ENCODE measurements at regions not wholly inside any gene's neighbourhood (a gene's known extent, or its start where the extent isn't known, plus 50 kb on each side); places are given as distances from the start of the nearest gene placed in this dataset.
"Not testable (repeated sequence)": the region's sequence is repeated elsewhere in the genome, so short reads cannot be mapped to it uniquely, and the experiment has no call there.

DNA sequence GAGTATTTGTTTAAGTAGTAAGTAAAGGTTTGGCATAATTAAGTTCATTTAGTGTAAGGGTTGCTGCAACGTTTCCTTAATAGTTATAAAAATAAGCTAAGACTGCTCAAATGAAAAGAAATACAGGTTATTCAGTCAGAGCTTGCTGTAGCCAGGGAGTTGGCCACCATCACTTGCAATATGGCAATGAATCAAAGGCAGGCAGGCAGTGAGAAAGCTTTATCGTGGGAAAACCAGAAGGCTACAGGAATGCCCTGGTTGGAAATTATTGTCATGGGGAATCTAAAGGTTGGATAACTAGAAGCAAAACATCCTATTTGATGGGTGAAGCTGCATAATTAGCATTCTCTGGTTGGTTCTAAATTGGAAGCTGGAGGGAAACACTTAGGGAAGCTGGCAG is 1286.4 kb upstream of the CDH18 start:
- DNase-seq = not testable (repeated sequence)

DNA sequence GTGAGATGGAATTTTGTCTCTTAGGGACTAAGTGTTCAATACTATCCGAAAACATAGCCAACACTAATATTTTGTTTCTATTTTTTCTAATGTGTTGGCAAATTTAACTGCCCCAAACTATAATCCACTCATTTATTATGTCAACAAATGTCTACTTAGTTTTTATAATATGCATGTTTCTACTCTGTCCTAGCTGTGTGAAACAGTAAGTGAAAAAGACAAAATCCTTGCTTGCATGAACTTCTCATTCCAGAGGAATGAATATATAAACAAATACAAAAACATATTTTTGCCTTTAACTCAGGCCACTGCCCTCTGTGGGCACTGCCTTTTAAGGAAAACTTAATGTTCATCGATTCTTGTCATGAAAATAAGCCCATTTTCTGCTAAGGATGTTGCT is 1275.4 kb upstream of the CDH18 start:
- no peak for DNase-seq

DNA sequence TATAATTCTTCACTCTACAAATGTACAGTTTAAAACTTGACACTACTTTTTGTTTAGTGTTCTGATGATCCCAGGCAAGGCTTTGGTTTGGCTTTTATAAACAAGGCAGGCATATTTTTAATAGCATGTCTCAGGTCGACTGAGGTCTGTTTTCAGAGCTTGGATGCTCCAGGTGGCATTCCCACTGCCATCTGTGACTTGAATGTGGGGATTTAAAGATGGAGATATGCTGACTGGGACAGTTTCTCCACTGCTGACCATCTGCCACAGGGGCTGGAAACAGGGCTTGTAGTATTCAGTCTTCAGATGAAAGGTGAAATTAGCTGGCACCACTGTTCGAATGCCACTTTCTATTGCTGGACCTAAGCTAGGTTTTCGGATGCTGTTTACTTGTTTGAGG is 1266.2 kb upstream of the CDH18 start:
- DNase-seq = no peak

DNA sequence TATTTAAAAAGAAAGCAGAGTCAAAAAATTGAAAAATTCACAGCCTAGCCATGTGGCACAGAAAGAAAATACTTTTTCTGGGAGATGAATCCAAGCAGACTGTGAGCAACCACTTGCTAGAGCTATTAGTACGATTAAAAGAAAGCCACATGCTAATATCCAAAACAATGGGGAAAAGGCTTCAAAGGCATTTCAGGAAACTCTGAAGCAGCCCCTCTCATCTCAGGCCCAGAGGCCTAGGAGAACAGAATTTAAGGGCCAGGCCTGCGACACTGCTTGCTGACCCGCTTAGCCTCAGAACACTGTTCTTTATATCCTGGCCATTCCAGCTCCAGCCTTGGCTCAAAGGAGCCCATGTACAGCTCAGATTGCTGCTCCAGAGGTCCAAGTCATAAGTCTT is 1257.0 kb upstream of the CDH18 start:
- no peak for DNase-seq

DNA sequence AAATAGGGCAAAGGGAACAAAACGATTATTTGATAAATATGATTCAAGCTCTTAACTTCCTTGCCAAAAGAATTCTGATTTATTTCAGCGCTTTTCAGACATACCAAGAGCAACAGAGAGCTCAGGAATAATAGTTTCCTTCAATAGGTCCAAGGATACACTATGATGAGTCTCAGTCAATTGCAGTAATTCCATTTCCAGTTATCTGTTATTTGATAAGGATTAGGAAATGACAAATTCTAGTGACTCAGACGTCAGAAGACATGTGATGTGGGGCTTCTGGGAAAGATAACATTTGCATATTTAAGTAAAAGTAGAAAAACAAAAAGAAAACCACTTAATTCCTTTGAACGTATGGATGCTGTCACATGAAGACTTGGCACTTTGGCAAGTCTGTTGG is 1250.8 kb upstream of the CDH18 start:
- DNase-seq = no peak

DNA sequence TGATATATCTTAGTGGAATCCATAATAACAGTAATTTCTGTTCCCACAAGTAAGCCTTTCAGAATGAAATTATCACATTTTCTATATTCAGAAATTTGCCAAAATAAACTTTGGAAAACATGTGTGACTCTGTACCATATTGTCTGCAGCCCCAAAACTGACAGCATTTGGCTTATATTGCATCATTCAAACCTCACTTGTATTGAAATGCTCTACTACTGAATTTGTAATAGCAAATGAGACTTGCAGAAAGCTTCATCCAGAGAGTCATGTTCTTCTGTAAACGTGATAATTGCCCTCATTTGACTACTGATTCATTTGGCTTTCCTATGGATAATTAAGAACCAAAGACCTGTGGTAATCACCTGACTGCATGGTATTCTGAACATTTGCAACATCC is 1249.5 kb upstream of the CDH18 start:
- no peak for DNase-seq

DNA sequence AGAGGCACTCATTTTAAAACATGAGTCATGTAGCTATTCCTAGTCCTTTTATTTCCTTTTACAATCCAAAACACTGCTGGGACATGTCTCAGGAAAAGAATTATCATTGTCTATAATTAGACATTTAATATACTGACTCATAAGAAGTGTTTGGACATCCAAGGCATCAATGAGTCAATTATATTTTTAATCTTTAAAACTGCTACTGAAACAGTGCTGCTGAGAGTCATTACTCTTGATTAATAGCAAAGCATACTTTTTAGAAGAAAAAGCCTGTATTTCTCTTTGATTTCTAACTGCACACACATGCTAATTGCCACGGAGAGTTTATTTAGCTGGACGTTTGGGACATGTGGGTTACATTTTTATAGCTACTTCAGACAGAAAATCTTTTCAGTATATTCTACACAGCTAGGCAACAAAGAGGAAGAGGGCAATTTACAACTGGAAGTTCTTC is 1249.0 kb upstream of the CDH18 start:
- DNase-seq = no peak

DNA sequence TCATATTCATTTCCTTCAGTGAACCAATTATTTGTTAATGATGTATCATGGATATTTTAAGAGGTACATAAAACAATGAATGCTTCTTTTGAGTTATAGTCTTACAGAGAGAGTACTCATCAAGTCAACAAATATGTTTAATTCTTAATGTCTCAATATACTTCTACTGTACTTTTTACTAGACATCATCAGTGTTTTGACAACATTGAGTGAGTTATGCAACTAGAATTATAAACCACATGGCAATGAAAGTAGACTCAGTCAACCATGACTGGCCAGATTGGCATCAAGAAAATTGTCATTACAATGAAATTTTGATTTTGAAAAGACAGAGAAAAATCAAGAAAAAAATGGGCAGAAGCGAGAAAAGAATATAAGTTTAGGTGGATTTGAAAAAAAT is 1248.1 kb upstream of the CDH18 start:
- DNase-seq = no peak

DNA sequence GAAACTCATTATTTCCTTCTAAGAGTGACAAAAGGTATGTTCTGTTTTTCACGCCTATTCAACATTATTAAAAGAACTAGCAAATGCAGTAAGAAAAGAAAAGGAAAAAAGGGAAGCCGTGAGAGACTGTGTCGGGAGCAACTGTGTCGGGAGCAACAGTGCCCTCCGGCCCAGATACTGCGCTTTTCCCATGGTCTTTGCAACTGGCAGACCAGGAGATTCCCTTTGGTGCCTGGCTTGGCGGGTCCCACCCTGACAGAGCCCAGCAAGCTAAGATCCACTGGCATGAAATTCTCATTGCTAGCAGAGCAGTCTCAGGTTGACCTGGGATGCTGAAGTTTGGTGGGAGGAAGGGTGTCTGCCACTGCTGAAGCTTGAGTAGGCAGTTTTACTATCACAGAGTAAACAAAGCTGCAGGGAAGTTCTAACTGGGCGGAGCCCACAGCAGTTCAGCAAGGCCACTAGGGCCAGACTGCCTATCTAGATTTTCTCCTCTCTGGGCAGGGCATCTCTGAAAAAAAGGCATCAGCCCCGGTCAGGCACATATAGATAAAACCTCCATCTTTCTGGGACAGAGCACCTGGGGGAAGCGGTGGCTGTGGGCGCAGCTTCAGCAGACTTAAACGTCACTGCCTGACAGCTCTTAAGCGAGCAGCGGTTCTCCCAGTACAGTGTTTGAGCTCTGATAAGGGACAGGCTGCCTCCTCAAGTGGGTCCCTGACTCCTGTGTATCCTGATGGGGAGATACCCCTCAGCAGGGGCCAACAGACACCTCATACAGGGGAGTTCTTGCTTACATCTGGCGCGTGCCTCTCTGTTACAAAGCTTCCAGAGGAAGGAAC is 1237.4 kb upstream of the CDH18 start:
- no peak for DNase-seq

DNA sequence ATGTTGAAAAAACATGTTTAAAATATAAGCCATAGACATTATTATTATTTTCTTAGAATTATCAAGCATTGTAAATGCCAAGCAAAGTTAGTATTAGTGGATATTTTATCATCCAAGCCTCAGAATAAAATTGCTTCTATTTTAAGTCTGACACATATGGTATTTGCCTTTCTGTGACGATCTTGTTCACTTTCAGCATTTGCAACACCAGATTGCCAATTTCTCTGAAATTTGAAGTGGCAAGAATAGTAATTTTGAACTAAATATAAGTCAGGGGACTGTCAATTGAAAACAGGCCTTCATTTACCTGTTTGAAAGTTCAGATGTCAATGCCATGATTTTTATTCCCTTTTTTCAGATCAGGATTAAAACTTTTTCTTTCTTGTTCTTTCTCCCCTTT is 1233.6 kb upstream of the CDH18 start:
- no peak for DNase-seq

DNA sequence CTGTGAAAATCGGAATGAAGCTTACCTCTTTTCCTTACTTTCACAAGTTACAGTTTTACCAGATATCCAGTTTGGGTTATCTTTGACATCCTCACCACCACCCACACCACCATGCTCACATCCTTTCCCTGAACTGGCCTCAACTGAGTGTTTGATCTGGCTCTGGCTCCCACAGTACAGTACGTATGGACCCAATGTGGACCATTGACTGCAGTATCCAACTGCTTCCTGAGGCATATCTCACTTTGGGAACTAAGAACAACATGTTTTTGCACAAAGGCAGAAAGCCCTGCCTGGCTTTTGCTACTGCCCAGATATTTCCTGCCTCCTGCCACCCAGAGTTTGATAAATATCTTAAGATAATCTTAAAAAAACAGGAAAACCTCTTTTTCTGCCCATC is 1232.0 kb upstream of the CDH18 start:
- no peak for DNase-seq

DNA sequence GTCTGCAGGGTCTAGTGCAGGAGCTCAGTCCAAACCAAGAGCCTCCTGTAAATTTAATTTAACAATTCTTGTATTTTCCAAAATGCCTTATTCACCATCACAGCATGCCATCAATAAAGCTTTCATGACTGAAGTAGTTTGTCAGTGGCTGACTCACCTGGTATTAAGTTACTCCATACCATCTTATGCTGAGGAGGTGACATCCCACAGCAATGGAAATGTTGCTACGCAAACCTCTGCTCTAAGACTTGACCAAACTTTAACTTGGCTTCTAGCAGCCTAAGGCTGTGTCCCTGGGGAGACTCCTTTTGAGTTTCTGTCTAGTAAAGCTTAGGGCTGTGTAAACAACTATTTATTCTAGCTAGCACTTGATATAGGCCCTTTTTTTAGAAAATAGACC is 1231.3 kb upstream of the CDH18 start:
- no peak for DNase-seq

DNA sequence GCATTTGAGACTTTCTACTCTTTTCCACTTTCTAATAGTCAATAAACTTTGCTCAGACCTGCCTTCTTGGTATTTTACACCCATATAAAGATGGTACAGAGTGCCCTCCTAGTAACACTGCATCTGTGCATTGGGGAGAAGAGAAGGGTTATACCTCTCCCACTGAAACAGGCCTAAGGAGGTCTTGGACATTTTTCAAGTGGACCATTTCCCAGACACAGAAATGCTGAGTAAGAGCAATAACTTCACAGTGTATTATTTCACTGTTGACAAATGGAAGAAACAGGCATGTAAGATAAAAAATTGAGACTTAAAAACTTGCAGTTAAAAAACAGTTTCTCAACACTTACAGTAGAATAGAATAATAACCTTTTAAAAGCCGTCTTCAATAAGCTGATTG is 1224.0 kb upstream of the CDH18 start:
- DNase-seq = no peak

DNA sequence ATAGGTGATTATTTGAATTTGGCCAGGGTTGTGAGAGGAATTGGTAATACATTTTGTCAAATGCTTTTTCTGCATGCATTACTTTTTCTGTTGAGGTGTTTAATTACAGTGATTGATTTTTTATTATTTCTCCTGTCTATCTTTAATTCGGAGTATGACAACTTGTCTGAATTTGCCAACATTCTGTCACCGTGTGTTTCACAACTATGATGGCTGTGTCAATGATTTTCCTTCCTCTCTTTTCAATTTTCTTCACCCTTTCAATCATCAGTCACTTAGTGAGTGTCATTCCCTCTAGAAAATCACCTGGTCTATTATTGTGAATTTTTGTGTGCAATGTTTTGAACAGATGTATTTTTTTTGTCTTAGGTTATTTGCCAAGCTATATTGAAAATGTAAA is 1221.4 kb upstream of the CDH18 start:
- no peak for DNase-seq

DNA sequence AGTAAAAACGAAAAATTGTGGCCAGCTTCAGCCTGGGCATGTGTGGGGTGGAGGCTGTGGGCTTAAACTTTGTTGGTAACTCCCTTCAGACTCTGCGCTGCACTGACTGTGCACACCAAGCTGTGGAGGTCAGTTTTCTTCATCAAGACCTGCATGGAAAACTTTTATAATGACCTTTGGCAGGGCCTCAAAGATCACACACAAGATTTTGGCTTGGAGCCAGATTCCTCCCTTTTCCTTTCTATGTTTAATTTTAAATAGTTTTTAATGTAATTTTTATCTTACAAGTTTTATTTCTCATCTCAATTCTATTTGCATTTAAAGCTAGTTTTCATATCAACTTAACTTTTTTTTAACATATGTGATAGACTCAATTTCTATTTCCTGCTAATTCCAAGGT is 1211.1 kb upstream of the CDH18 start:
- DNase-seq = no peak

DNA sequence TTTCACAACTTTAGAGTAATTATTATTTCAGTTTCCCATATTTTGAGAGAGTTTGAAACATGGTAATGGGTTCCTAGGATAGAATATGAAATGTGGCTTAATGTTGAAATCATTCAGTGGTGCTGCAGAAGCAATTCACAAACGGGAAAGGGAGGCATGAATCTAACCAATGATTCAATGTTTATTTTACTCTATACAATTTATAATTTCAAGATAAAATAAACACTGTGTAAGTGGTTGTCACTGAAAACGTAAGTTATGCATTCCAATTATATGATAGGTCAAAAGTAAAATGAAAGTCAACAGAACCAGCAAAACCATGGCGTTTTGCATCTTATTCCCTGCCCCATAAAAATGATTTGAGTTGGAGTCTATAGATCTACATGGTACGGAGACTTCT is 1207.1 kb upstream of the CDH18 start:
- no peak for DNase-seq

DNA sequence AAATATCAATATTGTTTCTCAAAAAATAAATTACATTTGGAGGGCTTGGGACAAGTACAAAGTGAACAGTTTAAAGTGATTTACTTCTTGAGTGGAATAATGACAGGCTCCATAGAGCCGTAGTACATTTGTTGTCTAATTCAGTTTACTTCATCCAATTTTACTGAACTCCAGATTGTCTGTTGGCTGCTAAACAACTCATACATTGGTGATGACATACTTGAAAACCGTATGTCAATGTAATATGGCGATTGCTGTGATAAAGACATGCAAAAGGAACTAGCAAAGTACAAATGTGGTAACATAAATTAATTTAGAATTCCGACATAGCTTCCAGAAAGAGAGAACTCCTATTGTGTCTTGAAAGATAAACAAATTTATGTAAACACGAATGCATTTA is 1197.5 kb upstream of the CDH18 start:
- DNase-seq = no peak

DNA sequence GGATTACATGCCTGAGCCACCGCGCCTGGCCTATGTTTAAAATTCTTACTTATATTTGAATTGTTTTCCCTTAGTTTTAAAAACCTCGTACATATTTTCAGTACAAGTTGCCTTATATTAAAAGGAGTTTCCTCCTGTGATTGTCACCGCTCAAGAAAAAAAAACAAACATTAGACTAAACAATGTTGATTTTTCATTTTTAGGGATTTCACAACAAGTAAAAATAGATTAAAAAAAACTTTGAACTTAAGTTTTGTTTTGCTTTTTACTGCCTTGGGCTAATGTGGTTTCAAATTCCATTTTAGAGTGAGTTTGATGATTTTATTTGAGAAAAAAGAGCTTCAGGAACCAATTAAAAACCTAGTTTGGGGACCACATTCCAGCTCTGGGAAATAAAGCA is 1196.6 kb upstream of the CDH18 start:
- DNase-seq = no peak

DNA sequence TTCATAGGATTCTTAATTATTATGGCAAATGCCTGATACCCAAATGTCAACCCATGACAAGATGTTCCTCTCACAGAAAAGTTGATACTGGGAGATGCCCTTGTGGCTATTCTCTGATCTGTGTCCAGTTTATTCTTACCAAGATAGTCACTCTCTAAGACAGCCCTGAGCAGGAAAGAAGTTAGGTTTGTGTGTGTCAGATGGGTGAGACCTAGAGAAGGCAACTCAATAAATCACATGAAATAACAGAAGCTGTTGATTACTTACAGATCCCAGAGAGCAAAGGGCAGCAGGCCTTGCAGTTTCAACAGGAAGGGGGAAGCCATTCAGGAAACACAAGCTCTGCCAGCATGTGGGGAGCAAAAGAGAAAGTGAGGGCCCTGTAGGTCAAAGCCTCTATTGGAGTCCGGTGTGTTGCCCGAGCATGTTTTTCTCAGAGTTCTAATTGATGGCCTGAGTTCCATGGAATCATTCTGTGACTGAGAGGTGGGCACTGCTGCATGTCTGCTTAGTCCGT is 1193.7 kb upstream of the CDH18 start:
- no peak for DNase-seq

DNA sequence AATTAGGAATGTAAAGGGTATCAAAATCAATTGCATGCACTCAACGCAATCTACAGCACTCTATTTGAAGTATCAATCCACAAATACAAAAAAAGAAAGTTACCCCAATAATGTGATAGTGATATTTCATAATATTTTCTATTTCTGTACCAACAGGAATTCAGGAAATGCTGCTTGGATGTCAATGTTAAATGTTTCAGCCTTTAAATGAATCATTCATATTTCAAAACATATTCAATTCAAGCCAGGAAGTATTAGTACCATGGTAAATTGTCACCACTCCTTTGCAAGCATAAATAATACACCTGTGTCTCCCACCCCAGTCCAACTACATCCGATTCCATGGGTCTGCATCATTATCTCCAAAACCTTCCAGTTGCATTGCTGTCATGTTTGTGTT is 1185.5 kb upstream of the CDH18 start:
- DNase-seq = no peak

DNA sequence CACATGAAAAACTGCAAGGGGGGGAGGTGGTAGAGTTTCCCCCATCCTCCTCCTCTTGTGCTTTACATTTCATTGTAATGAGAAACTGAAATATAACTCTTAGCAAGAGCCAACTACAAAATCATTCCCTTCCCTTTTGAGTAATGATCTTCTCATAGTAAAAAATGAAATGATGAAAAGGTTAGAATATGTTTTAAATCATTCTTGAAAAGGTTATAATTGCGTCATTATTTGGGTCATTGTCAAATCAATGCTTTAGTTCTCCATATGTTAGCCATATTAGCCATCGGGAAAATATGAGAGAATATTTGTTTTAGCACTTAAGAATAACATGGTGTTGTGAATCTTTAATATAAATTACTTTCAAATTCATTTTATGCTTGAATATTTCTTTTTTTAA is 1185.0 kb upstream of the CDH18 start:
- no peak for DNase-seq

DNA sequence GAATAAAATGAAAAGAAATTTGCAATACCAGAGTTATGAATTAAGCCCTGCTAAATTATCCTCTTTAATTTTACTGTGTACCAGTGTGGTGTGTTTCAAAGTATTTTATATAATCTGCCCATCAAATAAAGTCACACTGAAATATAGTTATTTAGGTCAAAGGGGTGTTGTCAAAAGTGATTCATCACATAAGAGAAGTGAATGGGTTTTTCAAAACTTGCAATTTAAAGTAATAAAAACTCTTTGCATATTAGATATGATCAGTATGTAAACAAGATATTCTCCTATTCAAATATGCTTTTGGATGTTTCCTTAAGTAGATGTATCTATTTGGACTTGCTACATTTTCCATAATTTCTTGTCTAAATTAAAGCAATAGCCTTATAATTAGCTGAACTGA is 1183.0 kb upstream of the CDH18 start:
- no peak for DNase-seq

DNA sequence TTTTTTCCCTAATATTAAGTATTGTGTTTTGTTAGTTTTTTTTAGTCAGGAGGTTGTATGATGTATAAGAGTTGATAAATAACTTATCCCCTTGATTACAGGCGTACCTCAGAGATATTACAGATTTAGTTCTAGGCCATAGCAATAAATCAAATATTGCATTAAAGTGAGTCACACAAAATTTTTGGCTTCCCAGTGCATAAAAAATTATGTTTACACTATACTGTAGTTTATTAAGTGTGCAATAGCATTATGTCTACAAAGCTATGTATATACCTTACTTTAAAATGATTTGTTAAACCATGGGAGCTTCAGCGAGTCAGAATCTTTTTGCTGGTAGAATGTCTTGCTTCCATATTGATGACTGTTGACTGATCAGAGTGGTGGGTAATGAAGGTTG is 1180.6 kb upstream of the CDH18 start:
- DNase-seq = no peak

DNA sequence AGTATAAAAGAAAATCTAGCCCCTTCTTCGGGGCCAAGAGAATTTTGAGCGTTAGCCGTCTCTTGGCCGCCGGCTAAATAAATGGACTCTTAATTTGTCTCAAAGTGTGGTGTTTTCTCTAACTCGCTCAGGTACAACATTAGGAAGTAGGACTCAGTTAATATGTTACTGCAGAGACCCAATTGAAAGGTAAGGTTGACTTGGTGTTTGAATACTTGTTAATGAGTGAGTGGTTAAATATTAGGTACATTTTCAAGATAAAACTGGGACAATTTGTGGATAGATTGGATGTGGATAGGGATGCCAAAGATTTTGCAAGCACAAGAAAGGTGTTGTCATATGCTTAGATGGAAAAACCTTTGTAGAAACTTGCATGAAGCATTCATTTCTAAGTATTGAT is 1177.3 kb upstream of the CDH18 start:
- no peak for DNase-seq

DNA sequence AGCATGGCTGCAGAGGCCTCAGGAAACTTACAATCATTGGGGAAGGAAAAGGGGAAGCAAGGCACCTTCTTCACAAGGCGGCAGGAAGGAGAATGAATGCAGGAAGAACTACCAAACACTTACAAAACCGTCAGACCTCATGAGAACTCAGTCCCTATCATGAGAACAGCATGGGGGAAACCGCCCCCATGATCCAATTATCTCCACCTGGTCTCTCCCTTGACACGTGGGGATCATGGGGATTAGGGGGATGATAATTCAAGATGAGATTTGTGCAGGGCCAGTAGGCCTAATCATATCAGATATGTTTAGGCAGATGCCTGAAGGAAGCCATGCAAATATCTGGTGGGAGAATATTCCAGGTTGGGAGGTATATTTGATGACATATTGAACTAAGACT is 1176.4 kb upstream of the CDH18 start:
- no peak for DNase-seq

All from NCI-H2029 (cell line).